Activated CD4-positive, alpha-beta T cell treated with anti-CD3 and anti-CD28 coated beads, Interleukin-10, Interleukin-2, amounts not matched to agents 100 ng/mL and 50 ng/mL, durations not matched to agents 16 hours and 8 hours (primary cell): ENCODE measurements at regions not wholly inside any gene's neighbourhood (a gene's known extent, or its start where the extent isn't known, plus 50 kb on each side); places are given as distances from the start of the nearest gene placed in this dataset.

Experiments used
- DNase-seq: peaks from one replicate; pipeline ENCODE4 v3.0.0-alpha.2; 2020

GRCh38 chr2:107393516-107393915, 433.2 kb upstream of the RGPD4 start:
- DNase-seq: no peak

GRCh38 chr2:107398683-107399082, 428.0 kb upstream of the RGPD4 start:
- no peak for DNase-seq

- no peak for DNase-seq
Measured at GRCh38 chr2:107402330-107402729, 424.4 kb upstream of the RGPD4 start.

- no peak for DNase-seq
Measured at GRCh38 chr2:107405261-107405660, 421.4 kb upstream of the RGPD4 start.

- no peak for DNase-seq
Measured at GRCh38 chr2:107407017-107407416, 419.7 kb upstream of the RGPD4 start.

- DNase-seq: no peak
Measured at GRCh38 chr2:107407974-107408373, 418.7 kb upstream of the RGPD4 start.

- DNase-seq: no peak
Measured at GRCh38 chr2:107411267-107411666, 415.4 kb upstream of the RGPD4 start.

- no peak for DNase-seq
Measured at GRCh38 chr2:107412209-107412904, 414.3 kb upstream of the RGPD4 start.

- no peak for DNase-seq
Measured at GRCh38 chr2:107412981-107413380, 413.7 kb upstream of the RGPD4 start.

GRCh38 chr2:107414376-107414775, 412.3 kb upstream of the RGPD4 start:
- DNase-seq: no peak

GRCh38 chr2:107418708-107419107, 408.0 kb upstream of the RGPD4 start:
- no peak for DNase-seq

- no peak for DNase-seq
Measured at GRCh38 chr2:107419191-107419590, 407.5 kb upstream of the RGPD4 start.

- DNase-seq: no peak
Measured at GRCh38 chr2:107428781-107429180, 397.9 kb upstream of the RGPD4 start.

- no peak for DNase-seq
Measured at GRCh38 chr2:107430006-107430405, 396.7 kb upstream of the RGPD4 start.

GRCh38 chr2:107430596-107431266, 396.0 kb upstream of the RGPD4 start:
- DNase-seq: no peak

GRCh38 chr2:107436281-107436680, 390.4 kb upstream of the RGPD4 start:
- DNase-seq: no peak

- DNase-seq: no peak
Measured at GRCh38 chr2:107437265-107437664, 389.4 kb upstream of the RGPD4 start.

- DNase-seq: no peak
Measured at GRCh38 chr2:107437807-107438206, 388.9 kb upstream of the RGPD4 start.

- DNase-seq: no peak
Measured at GRCh38 chr2:107448160-107448559, 378.5 kb upstream of the RGPD4 start.

- no peak for DNase-seq
Measured at GRCh38 chr2:107461301-107461700, 365.4 kb upstream of the RGPD4 start.

GRCh38 chr2:107462181-107462580, 364.5 kb upstream of the RGPD4 start:
- DNase-seq: no peak

- no peak for DNase-seq
Measured at GRCh38 chr2:107466241-107466640, 360.5 kb upstream of the RGPD4 start.

GRCh38 chr2:107466984-107467773, 359.5 kb upstream of the RGPD4 start:
- DNase-seq: no peak

- no peak for DNase-seq
Measured at GRCh38 chr2:107469437-107469995, 357.2 kb upstream of the RGPD4 start.
